Kidney capillary endothelial cell (primary cell): ENCODE measurements at regions not wholly inside any gene's neighbourhood (a gene's known extent, or its start where the extent isn't known, plus 50 kb on each side); places are given as distances from the start of the nearest gene placed in this dataset.
A peak's percentile ranks its signal among the peaks of the same experiment; 100 is the strongest.
"Not testable (repeated sequence)": the region's sequence is repeated elsewhere in the genome, so short reads cannot be mapped to it uniquely, and the experiment has no call there.

Experiments used
- DNase-seq: peaks from one replicate; pipeline ENCODE4 v3.0.0-alpha.2; 2018; ENCODE audit warnings: low spot score

DNA sequence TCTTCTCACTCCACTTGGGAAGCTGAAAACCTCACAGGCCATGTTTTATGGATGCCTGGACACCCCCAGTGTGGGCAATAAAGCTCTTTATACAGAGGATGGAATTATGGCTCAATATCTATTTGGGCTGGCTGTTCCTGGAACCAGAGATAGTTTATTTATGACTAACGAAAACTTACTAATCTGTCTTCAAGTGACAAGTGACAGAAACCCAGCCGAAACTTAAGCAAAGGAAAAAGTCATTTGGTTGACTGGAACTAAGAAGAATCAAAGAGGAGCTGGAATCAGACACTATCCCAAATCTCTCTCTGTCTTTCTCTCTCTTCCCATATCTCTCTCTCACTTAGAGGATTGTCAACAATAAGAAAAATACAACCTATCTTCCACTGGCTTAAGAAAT, 78.3 kb upstream of the CDK6 start:
- no peak for DNase-seq

DNA sequence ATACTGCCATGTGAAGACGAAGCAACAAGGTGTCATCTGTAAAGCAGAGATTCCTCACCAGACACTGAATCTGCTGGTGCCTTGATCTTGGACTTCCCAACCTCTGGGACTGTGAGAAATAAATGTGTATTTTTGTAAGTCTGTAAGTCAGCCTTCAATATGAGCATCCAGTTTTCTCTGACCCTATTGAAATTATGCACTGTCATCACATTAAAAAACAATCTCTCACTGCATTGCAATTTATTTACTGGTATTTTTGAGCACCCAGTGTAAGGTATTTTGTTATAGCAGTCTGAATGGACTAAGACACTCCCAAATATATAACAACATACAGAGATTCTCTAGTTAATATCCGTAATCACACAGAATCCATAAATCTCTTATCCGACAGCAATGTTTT, 77.5 kb upstream of the CDK6 start:
- no peak for DNase-seq

DNA sequence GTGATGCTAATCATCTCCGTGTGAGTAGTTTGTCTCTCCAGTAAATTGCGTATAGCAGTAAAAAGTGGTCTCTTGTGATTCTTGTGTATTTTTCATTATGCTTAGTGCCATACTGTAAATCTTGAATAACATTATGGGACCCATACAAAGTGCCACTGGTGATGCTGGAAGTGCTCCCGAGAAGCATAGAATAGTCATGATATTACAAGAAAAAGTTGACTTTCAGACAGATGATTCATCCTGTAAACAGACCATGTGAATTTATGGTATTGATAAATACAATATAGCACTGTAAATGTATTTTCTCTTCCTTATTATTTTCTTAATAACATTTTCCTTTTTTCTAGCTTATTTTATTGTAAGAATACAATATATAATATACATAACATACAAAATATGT, 74.6 kb upstream of the CDK6 start:
- no peak for DNase-seq

DNA sequence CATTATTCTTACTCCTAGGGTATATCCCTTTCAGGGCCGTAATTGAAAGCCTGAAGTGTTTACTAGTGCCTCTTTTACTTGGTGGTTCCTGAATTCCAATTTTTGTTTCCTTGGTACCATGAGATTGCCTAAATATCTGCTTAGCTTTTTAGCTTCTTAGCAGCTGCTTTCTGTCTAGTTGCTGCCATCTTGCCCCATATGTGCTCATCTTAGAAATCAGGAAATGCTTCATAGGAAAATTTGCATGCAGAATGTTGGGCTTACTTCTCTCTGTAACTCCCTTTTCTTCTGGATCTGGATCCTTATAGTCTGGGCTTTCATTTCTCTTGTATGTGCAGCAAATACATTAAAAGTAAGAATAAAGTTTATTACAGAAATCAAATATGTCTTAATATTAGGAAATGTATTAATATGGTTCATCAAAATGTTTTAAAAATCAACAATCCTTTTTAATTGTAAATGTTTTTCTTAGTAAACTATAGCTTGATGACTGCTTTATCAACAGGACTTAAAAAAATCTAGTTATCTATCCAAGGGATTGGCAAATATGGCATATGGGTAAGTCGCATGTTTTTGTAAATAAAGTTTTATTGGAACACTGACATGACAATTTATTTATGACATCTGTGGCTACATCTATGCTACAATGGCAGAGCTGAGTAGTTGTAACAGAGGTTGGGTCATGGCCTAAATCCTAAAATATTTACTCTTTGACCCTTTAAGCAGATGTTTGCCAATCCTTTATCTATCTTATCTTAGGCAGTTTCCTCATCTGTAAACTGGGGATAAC, 73.5 kb upstream of the CDK6 start:
- no peak for DNase-seq

DNA sequence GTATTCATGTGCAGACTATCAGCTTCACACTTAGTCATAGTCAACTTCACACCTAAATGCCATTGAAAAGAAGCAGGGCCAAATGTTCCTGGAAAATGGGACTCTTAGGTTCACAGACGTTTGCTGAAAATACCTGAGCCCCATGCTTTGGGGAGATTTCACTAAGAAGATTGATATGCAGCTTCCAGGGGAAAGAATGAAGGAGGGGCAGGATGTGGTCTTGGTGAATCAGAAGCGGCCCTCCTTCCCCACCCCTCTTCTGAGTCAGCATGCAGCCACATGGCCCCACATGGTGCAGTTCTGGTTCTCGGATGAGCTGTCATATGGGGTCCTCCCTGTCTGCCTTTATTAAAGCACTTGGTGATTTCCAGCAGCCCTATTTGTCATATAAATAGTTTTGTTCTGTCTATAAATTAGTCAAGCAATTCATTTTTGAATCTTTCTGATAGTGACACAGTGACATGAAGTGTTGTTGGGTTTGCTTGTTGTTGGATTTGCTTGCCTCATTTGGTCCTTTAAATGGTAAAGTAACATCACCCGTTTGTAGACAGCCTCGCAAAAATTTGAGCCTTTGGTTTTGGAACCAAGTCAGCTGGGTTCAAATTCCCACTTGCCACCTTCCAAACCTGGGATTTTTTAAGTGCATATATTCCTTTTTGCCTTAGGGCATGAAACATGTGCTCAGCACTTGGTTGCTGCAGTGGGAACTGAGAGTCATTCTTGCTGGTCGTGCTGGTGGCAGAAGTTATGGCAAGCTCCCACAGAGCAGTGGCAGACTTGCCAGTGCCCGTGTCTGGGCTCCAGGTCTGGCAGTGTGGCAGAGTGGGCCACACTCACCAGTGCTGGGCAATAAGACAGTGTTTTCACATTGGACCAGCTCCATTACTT, 68.1 kb upstream of the CDK6 start:
- DNase-seq = peak; percentile 61

GRCh38 chr7:92898798-92899197, 62.4 kb upstream of the CDK6 start:
- no peak for DNase-seq

DNA sequence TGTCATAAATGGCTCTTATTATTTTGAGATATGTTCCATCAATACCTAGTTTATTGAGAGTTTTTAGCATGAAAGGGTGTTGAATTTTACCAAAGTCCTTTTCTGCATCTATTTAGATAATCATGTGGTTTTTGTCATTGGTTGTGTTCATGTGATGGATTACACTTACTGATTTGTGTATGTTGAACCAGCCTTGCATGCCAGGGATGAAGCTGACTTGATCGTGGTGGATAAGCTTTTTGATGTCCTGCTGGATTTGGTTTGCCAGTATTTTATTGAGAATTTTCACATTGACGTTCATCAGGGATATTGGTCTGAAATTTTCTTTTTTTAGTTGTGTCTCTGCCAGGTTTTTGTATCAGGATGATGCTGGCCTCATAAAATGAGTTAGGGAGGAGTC, 58.5 kb upstream of the CDK6 start:
- not testable (repeated sequence) for DNase-seq

GRCh38 chr7:92889081-92889480, 52.7 kb upstream of the CDK6 start:
- no peak for DNase-seq
